Muscle of leg (tissue), 3 donors: ENCODE measurements at regions not wholly inside any gene's neighbourhood (a gene's known extent, or its start where the extent isn't known, plus 50 kb on each side); places are given as distances from the start of the nearest gene placed in this dataset.
A peak's percentile ranks its signal among the peaks of the same experiment; 100 is the strongest.

Source experiments
- DNase-seq: peaks from one replicate; pipeline ENCODE4 v3.0.0; 2013
- H3K27ac ChIP-seq: one replicate; pipeline ENCODE4 v1.5.1; 2013; ENCODE audit warnings: mild to moderate bottlenecking, low read length, control low read depth
- H3K27me3 ChIP-seq: one replicate; pipeline ENCODE4 v1.6.1; 2013; ENCODE audit warnings: low read length; ENCODE audit not compliant: control insufficient read depth, insufficient read depth
- H3K36me3 ChIP-seq: one replicate; pipeline ENCODE4 v1.6.1; 2013; ENCODE audit warnings: low read length; ENCODE audit not compliant: control insufficient read depth, insufficient read depth
- H3K4me1 ChIP-seq: one replicate; pipeline ENCODE4 v1.6.1; 2013; ENCODE audit warnings: low read length; ENCODE audit not compliant: control insufficient read depth, insufficient read depth
- H3K4me3 ChIP-seq: one replicate; pipeline ENCODE4 v1.5.1; 2013; ENCODE audit warnings: low read length, control low read depth
- H3K9me3 ChIP-seq: replicated peaks from 2 replicates; pipeline ENCODE4 v1.6.1; 2013; ENCODE audit warnings: low read depth, low read length; ENCODE audit not compliant: control insufficient read depth
- WGBS: methylation state at CpG from one replicate; pipeline ENCODE4 v1.1.5; 2013; ENCODE audit warnings: missing lambda C conversion rate; ENCODE audit not compliant: insufficient coverage; 5-methylcytosine and 5-hydroxymethylcytosine counted together

GRCh38 chr13:108525827-108526226 lies 103.6 kb upstream of the MYO16 start:
- Histone ChIP-seq H3K4me1 (no peaks in the 10 kb centered on the region), H3K4me3 (no peak overlapping the region), H3K27me3 (no peaks in the 10 kb centered on the region), H3K9me3 (no peaks in the 10 kb centered on the region), H3K36me3 (no peaks in the 10 kb centered on the region), H3K27ac (no peak overlapping the region)
- no CpG with 5 or more reads among the region's 1 CpG for WGBS
- peak; percentile 14 for DNase-seq

- Histone ChIP-seq H3K4me3 (no peak overlapping the region), H3K27ac (no peak overlapping the region), H3K36me3 (no peaks in the 10 kb centered on the region), H3K4me1 (no peaks in the 10 kb centered on the region), H3K9me3 (no peaks in the 10 kb centered on the region), H3K27me3 (no peaks in the 10 kb centered on the region)
- DNase-seq = no peak
- no CpG with 5 or more reads among the region's 4 CpGs for WGBS
These were observed 103.1 kb upstream of the MYO16 start for GRCh38 chr13:108526286-108526685.

GRCh38 chr13:108527844-108528243 lies 101.6 kb upstream of the MYO16 start:
- Histone ChIP-seq H3K27me3 (no peaks in the 10 kb centered on the region), H3K9me3 (no peaks in the 10 kb centered on the region), H3K36me3 (no peaks in the 10 kb centered on the region), H3K4me1 (no peaks in the 10 kb centered on the region), H3K4me3 (no peak overlapping the region), H3K27ac (no peak overlapping the region)
- no peak for DNase-seq
- WGBS = no CpG with 5 or more reads among the region's 1 CpG

GRCh38 chr13:108528303-108528702 lies 101.1 kb upstream of the MYO16 start:
- no peaks in the 10 kb centered on the region for H3K36me3 ChIP-seq
- no peaks in the 10 kb centered on the region for H3K27me3 ChIP-seq
- 60% methylated on average over 1 of the region's 2 CpGs for WGBS
- no peak overlapping the region for H3K4me3 ChIP-seq
- no peak for DNase-seq
- H3K27ac ChIP-seq = no peak overlapping the region
- no peaks in the 10 kb centered on the region for H3K4me1 ChIP-seq
- no peaks in the 10 kb centered on the region for H3K9me3 ChIP-seq

GRCh38 chr13:108533842-108534241 lies 95.6 kb upstream of the MYO16 start:
- Histone ChIP-seq H3K36me3 (no peaks in the 10 kb centered on the region), H3K27ac (no peak overlapping the region), H3K9me3 (no peaks in the 10 kb centered on the region), H3K4me3 (no peak overlapping the region), H3K27me3 (no peaks in the 10 kb centered on the region), H3K4me1 (no peaks in the 10 kb centered on the region)
- WGBS = no CpG with 5 or more reads among the region's 2 CpGs
- DNase-seq = no peak

- H3K4me3 ChIP-seq = no peak overlapping the region
- no peak overlapping the region for H3K27ac ChIP-seq
- H3K9me3 ChIP-seq = no peaks in the 10 kb centered on the region
- H3K27me3 ChIP-seq = no peaks in the 10 kb centered on the region
- no peak for DNase-seq
- H3K36me3 ChIP-seq = no peaks in the 10 kb centered on the region
- H3K4me1 ChIP-seq = no peaks in the 10 kb centered on the region
These were observed 94.7 kb upstream of the MYO16 start for GRCh38 chr13:108534728-108535127.

- H3K27me3 ChIP-seq = no peaks in the 10 kb centered on the region
- H3K4me1 ChIP-seq = peaks cover 2% of the 10 kb centered on the region
- H3K27ac ChIP-seq = no peak overlapping the region
- no peaks in the 10 kb centered on the region for H3K36me3 ChIP-seq
- 65% methylated on average over 5 of the region's 5 CpGs for WGBS
- peak; percentile 82 for DNase-seq
- no peak overlapping the region for H3K4me3 ChIP-seq
- H3K9me3 ChIP-seq = no peaks in the 10 kb centered on the region
These were observed 79.5 kb upstream of the MYO16 start for GRCh38 chr13:108549934-108550333.

- WGBS = 88% methylated on average over 1 of the region's 2 CpGs
These were observed 77.7 kb upstream of the MYO16 start for GRCh38 chr13:108551674-108552073.

GRCh38 chr13:108558489-108558888 lies 70.9 kb upstream of the MYO16 start:
- no peaks in the 10 kb centered on the region for H3K36me3 ChIP-seq
- DNase-seq = no peak
- no peaks in the 10 kb centered on the region for H3K9me3 ChIP-seq
- no peaks in the 10 kb centered on the region for H3K4me1 ChIP-seq
- H3K27me3 ChIP-seq = no peaks in the 10 kb centered on the region
- no peak overlapping the region for H3K27ac ChIP-seq
- WGBS = 60% methylated on average over 1 of the region's 4 CpGs
- no peak overlapping the region for H3K4me3 ChIP-seq

More at GRCh38 chr13:108551674-108552073, 77.7 kb upstream of the MYO16 start:
- DNase-seq = no peak
- Histone ChIP-seq H3K4me1 (peaks cover 2% of the 10 kb centered on the region), H3K4me3 (no peak overlapping the region), H3K36me3 (no peaks in the 10 kb centered on the region), H3K27me3 (no peaks in the 10 kb centered on the region), H3K27ac (no peak overlapping the region), H3K9me3 (no peaks in the 10 kb centered on the region)

- Histone ChIP-seq H3K9me3 (no peaks in the 10 kb centered on the region), H3K4me3 (no peak overlapping the region), H3K4me1 (no peaks in the 10 kb centered on the region), H3K27me3 (no peaks in the 10 kb centered on the region), H3K36me3 (no peaks in the 10 kb centered on the region), H3K27ac (no peak overlapping the region)
- no CpG with 5 or more reads among the region's 3 CpGs for WGBS
- DNase-seq = peak; percentile 24
These were observed 69.3 kb upstream of the MYO16 start for GRCh38 chr13:108560093-108560492.

GRCh38 chr13:108561149-108561548 lies 68.3 kb upstream of the MYO16 start:
- H3K27ac ChIP-seq = no peak overlapping the region
- H3K9me3 ChIP-seq = no peaks in the 10 kb centered on the region
- no peaks in the 10 kb centered on the region for H3K4me1 ChIP-seq
- no peaks in the 10 kb centered on the region for H3K36me3 ChIP-seq
- no peak overlapping the region for H3K4me3 ChIP-seq
- DNase-seq = no peak
- 67% methylated on average over 1 of the region's 2 CpGs for WGBS
- no peaks in the 10 kb centered on the region for H3K27me3 ChIP-seq
